ENCODE measurements at regions not wholly inside any gene's neighbourhood (a gene's known extent, or its start where the extent isn't known, plus 50 kb on each side); places are given as distances from the start of the nearest gene placed in this dataset.

GRCh38 chrX:42490111-42490510, 287.9 kb downstream of the PPP1R2C start:
- no peaks in the 10 kb centered on the region for H3K9me3 ChIP-seq
- H3K4me3 ChIP-seq: no peak overlapping the region
- intact Hi-C loops (cut with DNase I, micrococcal nuclease): no loop called here
- no peak for TF ChIP-seq CTCF (IDR thresholded peaks at IDR 0.05)
- no peaks in the 10 kb centered on the region for H3K4me1 ChIP-seq (ENCODE audit: low read depth)
- no peaks in the 10 kb centered on the region for H3K36me3 ChIP-seq (ENCODE audit: low read depth)
- no peak for ATAC-seq
- no peak for DNase-seq

- Histone ChIP-seq H3K9me3 (no peaks in the 10 kb centered on the region), H3K4me1 (ENCODE audit: low read depth) (no peaks in the 10 kb centered on the region), H3K36me3 (ENCODE audit: low read depth) (no peaks in the 10 kb centered on the region), H3K4me3 (no peak overlapping the region)
- DNase-seq (no peak), ATAC-seq (no peak)
- no peak for TF ChIP-seq CTCF (IDR thresholded peaks at IDR 0.05)
- intact Hi-C loops (cut with DNase I, micrococcal nuclease): no loop called here
These were observed 292.4 kb downstream of the PPP1R2C start for GRCh38 chrX:42485601-42486000.

- no peaks in the 10 kb centered on the region for H3K36me3 ChIP-seq (ENCODE audit: low read depth)
- ATAC-seq: no peak
- no peak for TF ChIP-seq CTCF (IDR thresholded peaks at IDR 0.05)
- H3K4me1 ChIP-seq (ENCODE audit: low read depth): no peaks in the 10 kb centered on the region
- DNase-seq: no peak
- H3K4me3 ChIP-seq: no peak overlapping the region
- intact Hi-C loops (cut with DNase I, micrococcal nuclease): no loop called here
- no peaks in the 10 kb centered on the region for H3K9me3 ChIP-seq
These were observed 293.7 kb downstream of the PPP1R2C start for GRCh38 chrX:42484233-42484632.

- Histone ChIP-seq H3K9me3 (no peaks in the 10 kb centered on the region), H3K4me3 (no peak overlapping the region), H3K4me1 (ENCODE audit: low read depth) (no peaks in the 10 kb centered on the region), H3K36me3 (ENCODE audit: low read depth) (no peaks in the 10 kb centered on the region)
- intact Hi-C loops (cut with DNase I, micrococcal nuclease): no loop called here
- ATAC-seq (no peak), DNase-seq (no peak)
- TF ChIP-seq CTCF (IDR thresholded peaks at IDR 0.05): no peak
These were observed 300.6 kb downstream of the PPP1R2C start for GRCh38 chrX:42477396-42477795.

- intact Hi-C loops (cut with DNase I, micrococcal nuclease): no loop called here
- Histone ChIP-seq H3K9me3 (no peaks in the 10 kb centered on the region), H3K4me1 (ENCODE audit: low read depth) (no peaks in the 10 kb centered on the region), H3K4me3 (no peak overlapping the region), H3K36me3 (ENCODE audit: low read depth) (no peaks in the 10 kb centered on the region)
- TF ChIP-seq CTCF (IDR thresholded peaks at IDR 0.05): no peak
- ATAC-seq (no peak), DNase-seq (no peak)
These were observed 305.2 kb downstream of the PPP1R2C start for GRCh38 chrX:42472727-42473126.

- Histone ChIP-seq H3K4me1 (ENCODE audit: low read depth) (no peaks in the 10 kb centered on the region), H3K36me3 (ENCODE audit: low read depth) (no peaks in the 10 kb centered on the region), H3K9me3 (no peaks in the 10 kb centered on the region), H3K4me3 (no peak overlapping the region)
- TF ChIP-seq CTCF (IDR thresholded peaks at IDR 0.05): no peak
- intact Hi-C loops (cut with DNase I, micrococcal nuclease): no loop called here
- DNase-seq (no peak), ATAC-seq (no peak)
These were observed 311.5 kb downstream of the PPP1R2C start for GRCh38 chrX:42466332-42467046.

All from mucosa of descending colon (tissue), 3 donors.